Stimulated activated naive B cell treated with anti-CD40 and anti-IgM and Interleukin-4, amounts not matched to agents 10 μg/mL and 1 μg/mL and 100 μg/mL, for 72 hours (primary cell): ENCODE measurements at regions not wholly inside any gene's neighbourhood (a gene's known extent, or its start where the extent isn't known, plus 50 kb on each side); places are given as distances from the start of the nearest gene placed in this dataset.
A peak's percentile ranks its signal among the peaks of the same experiment; 100 is the strongest.
"Not testable (repeated sequence)": the region's sequence is repeated elsewhere in the genome, so short reads cannot be mapped to it uniquely, and the experiment has no call there.

Experiments used
- ATAC-seq, 2 donors: fragments of 150-1000 bp; cut with Tn5 transposase; replicated peaks; 2 replicates each; pipeline ENCODE4 v1.10.0; 2021; ENCODE audit warnings: moderate library complexity in 1 of 2
- DNase-seq: peaks from one replicate; pipeline ENCODE4 v3.0.0; 2021
- H3K27ac Mint-ChIP-seq: one replicate; pipeline ENCODE4 v1.8.0; 2022; ENCODE audit warnings: mild to moderate bottlenecking, mixed read lengths
- H3K27me3 Mint-ChIP-seq, 2 donors: one replicate each; pipeline ENCODE4 v1.8.0; 2022; ENCODE audit warnings: mixed read lengths in 2 of 2
- H3K36me3 Mint-ChIP-seq, 2 donors: one replicate each; pipeline ENCODE4 v1.8.0; 2022; ENCODE audit warnings: mixed read lengths in 2 of 2, mild to moderate bottlenecking in 1 of 2
- H3K4me1 Mint-ChIP-seq, 2 donors: one replicate each; pipeline ENCODE4 v1.8.0; 2022; ENCODE audit warnings: mixed read lengths in 2 of 2, mild to moderate bottlenecking in 1 of 2
- H3K4me3 Mint-ChIP-seq, 2 donors: one replicate each; pipeline ENCODE4 v1.8.0; 2022; ENCODE audit warnings: mild to moderate bottlenecking in 2 of 2, mixed read lengths in 2 of 2, moderate library complexity in 1 of 2
- H3K9me3 Mint-ChIP-seq, 2 donors: one replicate each; pipeline ENCODE4 v1.8.0; 2022; ENCODE audit warnings: mixed read lengths in 2 of 2, mild to moderate bottlenecking in 1 of 2

- ATAC-seq (peak; percentile 13 to 25), DNase-seq (no peak)
- Mint-ChIP-seq H3K27ac (peak overlapping the region; percentile 86), H3K27me3 (peaks cover 4% of the 10 kb centered on the region in 2 donors), H3K4me1 (peaks cover 22 to 43% of the 10 kb centered on the region in 2 donors), H3K9me3 (no peaks in the 10 kb centered on the region), H3K36me3 (peaks cover 4 to 7% of the 10 kb centered on the region in 2 donors), H3K4me3 (peak overlapping the region; percentile 69 to 77)
Observed at GRCh38 chr15:99485992-99486370, 79.8 kb upstream of the MEF2A start.

- Mint-ChIP-seq H3K4me1 (peaks cover 22 to 42% of the 10 kb centered on the region in 2 donors), H3K27me3 (peaks cover 4% of the 10 kb centered on the region in 2 donors), H3K4me3 (peak overlapping the region; percentile 69 to 77), H3K36me3 (peaks cover 5 to 8% of the 10 kb centered on the region in 2 donors), H3K27ac (peak overlapping the region; percentile 86), H3K9me3 (no peaks in the 10 kb centered on the region)
- DNase-seq (no peak), ATAC-seq (peak; percentile 77 to 82)
Observed at GRCh38 chr15:99486371-99487336, 79.1 kb upstream of the MEF2A start.

GRCh38 chr15:99487337-99487730, 78.5 kb upstream of the MEF2A start:
- H3K4me1 Mint-ChIP-seq, result peaks cover 24 to 35% of the 10 kb centered on the region in 2 donors
- H3K36me3 Mint-ChIP-seq, result peaks cover 5 to 8% of the 10 kb centered on the region in 2 donors
- no peaks in the 10 kb centered on the region for H3K9me3 Mint-ChIP-seq
- H3K4me3 Mint-ChIP-seq, result peak overlapping the region; percentile 68 to 77
- peak overlapping the region; percentile 59 for H3K27ac Mint-ChIP-seq
- DNase-seq (no peak), ATAC-seq (no peak)
- H3K27me3 Mint-ChIP-seq, result peaks cover 4% of the 10 kb centered on the region in 2 donors

- DNase-seq (no peak), ATAC-seq (no peak)
- Mint-ChIP-seq H3K27ac (peak overlapping the region; percentile 51), H3K4me3 (no peak overlapping the region), H3K27me3 (peaks cover under 1 to 2% of the 10 kb centered on the region in 2 donors), H3K4me1 (peaks cover 18 to 19% of the 10 kb centered on the region in 2 donors), H3K36me3 (peaks cover 5 to 15% of the 10 kb centered on the region in 2 donors), H3K9me3 (no peaks in the 10 kb centered on the region)
Observed at GRCh38 chr15:99492275-99492674, 73.5 kb upstream of the MEF2A start.

DNA sequence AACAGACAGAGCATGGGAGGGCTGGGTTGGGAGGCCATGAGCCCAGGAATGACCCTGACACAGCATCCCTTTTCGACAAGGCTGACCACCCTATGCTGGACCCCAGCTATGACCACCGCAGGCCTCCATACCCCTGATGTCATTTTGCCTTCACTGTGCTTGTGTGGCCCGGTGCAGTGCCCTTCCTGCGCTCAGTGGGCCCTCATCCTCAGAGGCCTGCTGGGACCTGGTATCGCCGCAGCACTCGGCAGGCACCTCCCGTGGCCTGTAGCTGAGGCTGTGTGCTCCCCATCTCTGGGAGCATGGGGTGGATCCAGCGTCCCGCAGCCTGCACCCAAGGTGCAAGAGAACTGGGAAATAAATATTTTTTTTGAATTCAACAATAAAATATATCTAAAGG, 73.1 kb upstream of the MEF2A start:
- no peak overlapping the region for H3K27ac Mint-ChIP-seq
- DNase-seq (no peak), ATAC-seq (no peak)
- peaks cover 8 to 18% of the 10 kb centered on the region in 2 donors for H3K36me3 Mint-ChIP-seq
- H3K4me1 Mint-ChIP-seq, result peaks cover 16 to 17% of the 10 kb centered on the region in 2 donors
- H3K27me3 Mint-ChIP-seq, result no peaks in the 10 kb centered on the region
- no peak overlapping the region for H3K4me3 Mint-ChIP-seq
- peaks cover 0 to 2% of the 10 kb centered on the region in 2 donors for H3K9me3 Mint-ChIP-seq

DNA sequence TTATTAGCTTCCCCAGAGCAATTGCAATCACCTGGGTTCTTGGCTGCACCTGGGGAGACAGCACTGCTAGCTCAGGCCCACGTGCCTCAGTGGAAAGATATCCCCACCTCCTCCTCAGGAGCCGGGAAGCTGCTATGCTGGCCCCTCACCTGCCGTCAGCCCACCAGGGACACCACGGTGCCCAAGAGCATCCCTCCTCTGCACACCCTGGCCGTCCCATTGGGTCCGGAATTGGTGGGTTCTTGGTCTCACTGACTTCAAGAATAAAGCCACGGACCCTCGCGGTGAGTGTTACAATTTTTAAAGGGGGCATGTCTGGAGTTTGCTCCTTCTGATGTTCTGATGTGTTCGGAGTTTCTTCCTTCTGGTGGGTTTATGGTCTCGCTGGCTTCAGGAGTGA, 72.3 kb upstream of the MEF2A start:
- H3K27ac Mint-ChIP-seq, result no peak overlapping the region
- H3K9me3 Mint-ChIP-seq, result peaks cover 4 to 7% of the 10 kb centered on the region in 2 donors
- DNase-seq, result no peak
- ATAC-seq, result no peak
- peaks cover 16 to 25% of the 10 kb centered on the region in 2 donors for H3K36me3 Mint-ChIP-seq
- H3K27me3 Mint-ChIP-seq, result no peaks in the 10 kb centered on the region
- peaks cover 24 to 25% of the 10 kb centered on the region in 2 donors for H3K4me1 Mint-ChIP-seq
- H3K4me3 Mint-ChIP-seq, result no peak overlapping the region

- H3K9me3 Mint-ChIP-seq, H3K4me3 Mint-ChIP-seq, ATAC-seq, H3K27ac Mint-ChIP-seq, H3K27me3 Mint-ChIP-seq, DNase-seq: not testable (repeated sequence)
- Mint-ChIP-seq H3K36me3 (peaks cover 16 to 38% of the 10 kb centered on the region in 2 donors), H3K4me1 (peaks cover 32 to 35% of the 10 kb centered on the region in 2 donors)
Observed at GRCh38 chr15:99494536-99495233, 71.1 kb upstream of the MEF2A start.

GRCh38 chr15:99495430-99496301, 70.1 kb upstream of the MEF2A start:
- H3K27ac Mint-ChIP-seq, result peak overlapping the region; percentile 86
- no peak for DNase-seq
- H3K4me3 Mint-ChIP-seq, result peak overlapping the region; percentile 49 to 64
- H3K36me3 Mint-ChIP-seq, result peaks cover 20 to 44% of the 10 kb centered on the region in 2 donors
- H3K4me1 Mint-ChIP-seq, result peaks cover 36 to 44% of the 10 kb centered on the region in 2 donors
- H3K27me3 Mint-ChIP-seq, result no peaks in the 10 kb centered on the region
- peak; percentile 51 to 63 for ATAC-seq
- peaks cover 5 to 7% of the 10 kb centered on the region in 2 donors for H3K9me3 Mint-ChIP-seq

DNA sequence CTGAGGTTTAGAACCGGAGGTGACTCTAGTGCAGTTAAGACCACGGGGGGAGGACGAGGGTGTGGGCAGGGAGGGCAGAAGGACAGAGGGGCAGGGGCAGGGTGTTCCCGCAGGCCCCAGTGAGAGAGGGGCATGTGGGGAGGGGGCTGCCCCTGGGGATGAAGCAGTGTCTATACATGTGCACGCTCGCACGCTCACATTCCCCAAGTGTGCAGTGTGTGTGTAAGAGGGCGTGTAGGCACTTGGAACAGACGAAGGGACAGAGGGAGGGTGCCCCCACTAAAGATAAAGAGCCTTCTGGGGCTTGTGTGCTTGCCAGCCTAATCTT, 69.5 kb upstream of the MEF2A start:
- H3K9me3 Mint-ChIP-seq, result peaks cover 5 to 7% of the 10 kb centered on the region in 2 donors
- peak; percentile 33 to 36 for ATAC-seq
- H3K27me3 Mint-ChIP-seq, result no peaks in the 10 kb centered on the region
- peaks cover 37 to 49% of the 10 kb centered on the region in 2 donors for H3K4me1 Mint-ChIP-seq
- H3K27ac Mint-ChIP-seq, result peak overlapping the region; percentile 86
- H3K4me3 Mint-ChIP-seq, result peak overlapping the region in 1 of 2 donors; percentile 64
- peaks cover 18 to 42% of the 10 kb centered on the region in 2 donors for H3K36me3 Mint-ChIP-seq
- DNase-seq, result no peak

DNA sequence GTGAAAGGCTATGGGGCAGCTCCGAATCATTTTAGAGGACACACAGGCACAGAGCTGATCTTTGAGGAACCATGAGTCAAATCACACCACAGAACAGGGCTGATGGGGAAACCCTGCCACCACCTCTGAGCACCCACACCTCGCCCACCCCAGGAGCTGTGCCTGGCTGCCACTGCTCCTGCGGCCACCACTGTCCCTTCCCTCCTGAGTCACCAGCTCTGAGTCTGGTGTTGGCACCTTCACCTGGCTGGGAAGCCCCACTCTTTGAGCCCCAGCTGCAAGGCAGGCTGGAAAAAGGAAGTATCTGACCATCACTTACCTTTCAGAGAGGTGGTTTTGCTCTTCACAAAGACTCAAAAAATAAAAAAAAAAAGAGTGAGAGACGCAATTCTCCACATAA, 63.6 kb upstream of the MEF2A start:
- Mint-ChIP-seq H3K9me3 (peaks cover 7 to 8% of the 10 kb centered on the region in 2 donors), H3K36me3 (peaks cover 26 to 48% of the 10 kb centered on the region in 2 donors), H3K27me3 (no peaks in the 10 kb centered on the region), H3K4me3 (peak overlapping the region; percentile 68 to 71), H3K27ac (peak overlapping the region; percentile 98), H3K4me1 (peaks cover 67 to 93% of the 10 kb centered on the region in 2 donors)
- DNase-seq (peak; percentile 96), ATAC-seq (peak; percentile 72 to 78)

GRCh38 chr15:99502661-99503060, 63.1 kb upstream of the MEF2A start:
- Mint-ChIP-seq H3K36me3 (peaks cover 23 to 43% of the 10 kb centered on the region in 2 donors), H3K4me3 (peak overlapping the region; percentile 68 to 71)

DNA sequence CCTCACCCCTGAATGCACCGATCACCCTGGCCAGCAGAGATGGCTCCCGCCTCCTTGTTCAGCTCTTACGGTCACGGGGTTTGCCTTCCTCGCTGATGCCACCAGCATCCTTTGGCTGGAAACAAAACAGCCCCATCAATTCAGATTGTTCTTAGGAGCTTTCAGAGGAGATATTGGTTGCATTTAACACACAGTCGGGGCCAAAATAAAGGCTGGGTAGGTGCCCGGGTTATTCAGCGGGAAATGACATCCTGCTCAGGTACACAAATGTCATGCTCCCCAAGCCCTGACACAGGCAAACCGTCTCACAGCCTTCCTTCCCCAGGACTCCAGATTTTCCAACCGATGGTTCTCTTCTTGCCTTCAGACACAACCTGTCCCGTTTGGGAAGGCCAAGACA, 62.4 kb upstream of the MEF2A start:
- Mint-ChIP-seq H3K4me1 (peaks cover 69 to 97% of the 10 kb centered on the region in 2 donors), H3K4me3 (peak overlapping the region; percentile 40 to 68), H3K27ac (peak overlapping the region; percentile 98), H3K36me3 (peaks cover 18 to 42% of the 10 kb centered on the region in 2 donors), H3K9me3 (peaks cover under 1 to 5% of the 10 kb centered on the region in 2 donors), H3K27me3 (no peaks in the 10 kb centered on the region)
- DNase-seq (no peak), ATAC-seq (no peak)

More at GRCh38 chr15:99502661-99503060, 63.1 kb upstream of the MEF2A start:
- H3K4me1 Mint-ChIP-seq, result peaks cover 70 to 97% of the 10 kb centered on the region in 2 donors
- peaks cover 5 to 8% of the 10 kb centered on the region in 2 donors for H3K9me3 Mint-ChIP-seq
- DNase-seq (no peak), ATAC-seq (peak; percentile 2 to 3)
- no peaks in the 10 kb centered on the region for H3K27me3 Mint-ChIP-seq
- H3K27ac Mint-ChIP-seq, result peak overlapping the region; percentile 98

GRCh38 chr15:99504071-99504822, 61.5 kb upstream of the MEF2A start:
- DNase-seq (peak; percentile 74), ATAC-seq (peak; percentile 52)
- H3K4me1 Mint-ChIP-seq, result peaks cover 64 to 97% of the 10 kb centered on the region in 2 donors
- H3K36me3 Mint-ChIP-seq, result peaks cover 16 to 40% of the 10 kb centered on the region in 2 donors
- H3K27ac Mint-ChIP-seq, result peak overlapping the region; percentile 98
- H3K27me3 Mint-ChIP-seq, result no peaks in the 10 kb centered on the region
- H3K9me3 Mint-ChIP-seq, result peaks cover 0 to 3% of the 10 kb centered on the region in 2 donors
- peak overlapping the region; percentile 40 to 68 for H3K4me3 Mint-ChIP-seq
